ENCODE measurements at regions not wholly inside any gene's neighbourhood (a gene's known extent, or its start where the extent isn't known, plus 50 kb on each side); places are given as distances from the start of the nearest gene placed in this dataset.

- H3K27me3 ChIP-seq, result no peaks in the 10 kb centered on the region
Observed at GRCh38 chr4:141810712-141811375, 174.5 kb downstream of the IL15 start.

GRCh38 chr4:141812158-141812557 lies 175.8 kb downstream of the IL15 start:
- Histone ChIP-seq H3K4me3 (no peak overlapping the region), H3K36me3 (no peaks in the 10 kb centered on the region), H3K9me3 (no peaks in the 10 kb centered on the region), H3K4me1 (no peaks in the 10 kb centered on the region), H3K27me3 (no peaks in the 10 kb centered on the region), H3K27ac (no peak overlapping the region)
- DNase-seq, result no peak
- TF ChIP-seq CTCF (IDR thresholded peaks at IDR 0.05) (no peak), POLR2A (IDR thresholded peaks at IDR 0.05) (no peak)

More at GRCh38 chr4:141810712-141811375, 174.5 kb downstream of the IL15 start:
- no peak for TF ChIP-seq POLR2A (IDR thresholded peaks at IDR 0.05)
- no peak for TF ChIP-seq CTCF (IDR thresholded peaks at IDR 0.05)
- Histone ChIP-seq H3K9me3 (no peaks in the 10 kb centered on the region), H3K27ac (no peak overlapping the region), H3K4me3 (no peak overlapping the region), H3K36me3 (no peaks in the 10 kb centered on the region), H3K4me1 (no peaks in the 10 kb centered on the region)
- no peak for DNase-seq

- DNase-seq, result no peak
- no peaks in the 10 kb centered on the region for H3K27me3 ChIP-seq
- TF ChIP-seq POLR2A (IDR thresholded peaks at IDR 0.05) (no peak), CTCF (IDR thresholded peaks at IDR 0.05) (no peak)
- no peak overlapping the region for H3K4me3 ChIP-seq
- H3K9me3 ChIP-seq, result no peaks in the 10 kb centered on the region
- no peaks in the 10 kb centered on the region for H3K36me3 ChIP-seq
- H3K27ac ChIP-seq, result no peak overlapping the region
- no peaks in the 10 kb centered on the region for H3K4me1 ChIP-seq
Observed at GRCh38 chr4:141814499-141814898, 178.1 kb downstream of the IL15 start.

GRCh38 chr4:141815646-141816045 lies 179.3 kb downstream of the IL15 start:
- no peak overlapping the region for H3K27ac ChIP-seq
- H3K27me3 ChIP-seq, result no peaks in the 10 kb centered on the region
- no peak for TF ChIP-seq POLR2A (IDR thresholded peaks at IDR 0.05)
- no peak for TF ChIP-seq CTCF (IDR thresholded peaks at IDR 0.05)
- H3K4me1 ChIP-seq, result no peaks in the 10 kb centered on the region
- DNase-seq, result no peak
- no peaks in the 10 kb centered on the region for H3K36me3 ChIP-seq
- no peaks in the 10 kb centered on the region for H3K9me3 ChIP-seq
- H3K4me3 ChIP-seq, result no peak overlapping the region

- no peak for DNase-seq
- Histone ChIP-seq H3K27ac (no peak overlapping the region), H3K9me3 (no peaks in the 10 kb centered on the region), H3K27me3 (no peaks in the 10 kb centered on the region), H3K4me3 (no peak overlapping the region), H3K36me3 (peaks cover 0 to 2% (median 0%) of the 10 kb centered on the region in 3 donors), H3K4me1 (no peaks in the 10 kb centered on the region)
- TF ChIP-seq POLR2A (IDR thresholded peaks at IDR 0.05), result no peak
- TF ChIP-seq CTCF (IDR thresholded peaks at IDR 0.05), result no peak
Observed at GRCh38 chr4:141826260-141826659, 189.9 kb downstream of the IL15 start.

- DNase-seq, result no peak
- TF ChIP-seq CTCF (IDR thresholded peaks at IDR 0.05) (no peak), POLR2A (IDR thresholded peaks at IDR 0.05) (no peak)
- Histone ChIP-seq H3K36me3 (no peaks in the 10 kb centered on the region), H3K27ac (no peak overlapping the region), H3K4me3 (no peak overlapping the region), H3K4me1 (no peaks in the 10 kb centered on the region), H3K9me3 (no peaks in the 10 kb centered on the region), H3K27me3 (no peaks in the 10 kb centered on the region)
Observed at GRCh38 chr4:141833209-141833608, 196.8 kb downstream of the IL15 start.

Measured in Peyer's patch (tissue), 4 donors.